Fibroblast of lung (primary cell): ENCODE measurements at regions not wholly inside any gene's neighbourhood (a gene's known extent, or its start where the extent isn't known, plus 50 kb on each side); places are given as distances from the start of the nearest gene placed in this dataset.

Experiments
- DNase-seq, 2 donors: peaks; one replicate each; pipeline versions ENCODE4 v3.0.0 to v3.0.0-alpha.2; 2010; ENCODE audit warnings: low read depth in 2 of 2
- H2AFZ ChIP-seq: 2 replicates; pipeline ENCODE4 v1.5.1; 2012; ENCODE audit warnings: low read length, control low read depth, inconsistent platforms
- H3K27ac ChIP-seq: 2 replicates; pipeline ENCODE4 v1.5.1; 2011; ENCODE audit warnings: low read length, control low read depth; ENCODE audit not compliant: insufficient read depth
- H3K27me3 ChIP-seq: 2 replicates; pipeline ENCODE4 v1.5.1; 2011; ENCODE audit warnings: mild to moderate bottlenecking, low read length; ENCODE audit not compliant: control insufficient read depth, insufficient read depth
- H3K36me3 ChIP-seq: 2 replicates; pipeline ENCODE4 v1.5.1; 2011; ENCODE audit warnings: low read length; ENCODE audit not compliant: control insufficient read depth, insufficient read depth
- H3K4me1 ChIP-seq: 2 replicates; pipeline ENCODE4 v1.5.1; 2011; ENCODE audit warnings: low read length; ENCODE audit not compliant: control insufficient read depth, insufficient read depth; ENCODE audit errors: extremely low read depth
- H3K4me2 ChIP-seq: 2 replicates; pipeline ENCODE4 v1.5.1; 2011; ENCODE audit warnings: low read length, control low read depth; ENCODE audit not compliant: insufficient read depth; ENCODE audit errors: extremely low read depth
- H3K4me3 ChIP-seq, 4 experiments: fragments of 200-600 bp in 1 of 4; sonication (generic) in 1 of 4; replicated peaks in 1 of 4; 2 replicates each; pipeline ENCODE4 v1.5.1; 2011 to 2016; ENCODE audit warnings: low read length in 4 of 4, low read depth in 3 of 4, mild to moderate bottlenecking in 3 of 4, control low read depth in 2 of 4, inconsistent platforms in 1 of 4, mixed read lengths in 1 of 4; ENCODE audit not compliant: insufficient read depth in 1 of 4; ENCODE audit errors: control extremely low read depth in 1 of 4
- H3K79me2 ChIP-seq: 2 replicates; pipeline ENCODE4 v1.5.1; 2012; ENCODE audit warnings: mild to moderate bottlenecking, low read length, inconsistent platforms; ENCODE audit not compliant: control insufficient read depth, insufficient read depth
- H3K9ac ChIP-seq: 2 replicates; pipeline ENCODE4 v1.5.1; 2011; ENCODE audit warnings: mild to moderate bottlenecking, low read length, control low read depth; ENCODE audit not compliant: insufficient read depth
- H3K9me3 ChIP-seq: 2 replicates; pipeline ENCODE4 v1.5.1; 2012; ENCODE audit warnings: low read depth, low read length; ENCODE audit not compliant: control insufficient read depth, insufficient read depth
- H4K20me1 ChIP-seq: 2 replicates; pipeline ENCODE4 v1.5.1; 2011; ENCODE audit warnings: low read length; ENCODE audit not compliant: control insufficient read depth, insufficient read depth; ENCODE audit errors: extremely low read depth
- CTCF ChIP-seq, 2 donors: IDR thresholded peaks in 1 of 2; conservative IDR thresholded peaks in 1 of 2; 1 replicate in 1 of 2; 2 replicates in 1 of 2; pipeline ENCODE4 v1.5.1; 2011 to 2012; ENCODE audit warnings: low read length in 2 of 2, control low read depth in 1 of 2, inconsistent platforms in 1 of 2, low read depth in 1 of 2, mild to moderate bottlenecking in 1 of 2
- EZH2 ChIP-seq: IDR thresholded peaks from 2 replicates; pipeline ENCODE4 v1.5.1; 2012; ENCODE audit warnings: low read length, control low read depth, mild to moderate bottlenecking; ENCODE audit errors: missing control alignments

- no peak overlapping the region for H3K4me3 ChIP-seq
- H3K27ac ChIP-seq: no peak overlapping the region
- H3K4me1 ChIP-seq: no peaks in the 10 kb centered on the region
- H4K20me1 ChIP-seq: no peaks in the 10 kb centered on the region
- no peaks in the 10 kb centered on the region for H3K9me3 ChIP-seq
- no peaks in the 10 kb centered on the region for H3K27me3 ChIP-seq
- H3K9ac ChIP-seq: no peak overlapping the region
- TF ChIP-seq EZH2 (no peak), CTCF (conservative IDR thresholded peaks at IDR 0.05 in 1 of 2, IDR thresholded peaks at IDR 0.05 in 1 of 2; ENCODE audit: low read depth in 1 of 2, low read length in 2 of 2) (no peak)
- H3K79me2 ChIP-seq: no peaks in the 10 kb centered on the region
- no peak overlapping the region for H2AFZ ChIP-seq
- H3K4me2 ChIP-seq: no peak overlapping the region
- DNase-seq: no peak
- no peaks in the 10 kb centered on the region for H3K36me3 ChIP-seq
These were observed 164.6 kb downstream of the SALL1 start for GRCh38 chr16:50986453-50986852.

- no peak overlapping the region for H3K9ac ChIP-seq
- no peaks in the 10 kb centered on the region for H3K4me1 ChIP-seq
- no peaks in the 10 kb centered on the region for H3K36me3 ChIP-seq
- H3K27ac ChIP-seq: no peak overlapping the region
- H2AFZ ChIP-seq: no peak overlapping the region
- H3K4me3 ChIP-seq: no peak overlapping the region
- H3K79me2 ChIP-seq: no peaks in the 10 kb centered on the region
- H3K4me2 ChIP-seq: no peak overlapping the region
- no peak for DNase-seq
- TF ChIP-seq CTCF (conservative IDR thresholded peaks at IDR 0.05 in 1 of 2, IDR thresholded peaks at IDR 0.05 in 1 of 2; ENCODE audit: low read depth in 1 of 2, low read length in 2 of 2) (no peak), EZH2 (no peak)
- no peaks in the 10 kb centered on the region for H4K20me1 ChIP-seq
- H3K9me3 ChIP-seq: no peaks in the 10 kb centered on the region
- H3K27me3 ChIP-seq: no peaks in the 10 kb centered on the region
These were observed 165.3 kb downstream of the SALL1 start for GRCh38 chr16:50985733-50986132.

GRCh38 chr16:50984688-50985087 is 166.4 kb downstream of the SALL1 start:
- DNase-seq: no peak
- no peaks in the 10 kb centered on the region for H4K20me1 ChIP-seq
- no peak overlapping the region for H3K4me2 ChIP-seq
- no peak overlapping the region for H2AFZ ChIP-seq
- H3K9ac ChIP-seq: no peak overlapping the region
- no peaks in the 10 kb centered on the region for H3K9me3 ChIP-seq
- no peaks in the 10 kb centered on the region for H3K36me3 ChIP-seq
- no peaks in the 10 kb centered on the region for H3K27me3 ChIP-seq
- no peaks in the 10 kb centered on the region for H3K79me2 ChIP-seq
- H3K4me3 ChIP-seq: no peak overlapping the region
- no peaks in the 10 kb centered on the region for H3K4me1 ChIP-seq
- TF ChIP-seq EZH2 (no peak), CTCF (conservative IDR thresholded peaks at IDR 0.05 in 1 of 2, IDR thresholded peaks at IDR 0.05 in 1 of 2; ENCODE audit: low read depth in 1 of 2, low read length in 2 of 2) (no peak)
- no peak overlapping the region for H3K27ac ChIP-seq
